ENCODE measurements at regions not wholly inside any gene's neighbourhood (a gene's known extent, or its start where the extent isn't known, plus 50 kb on each side); places are given as distances from the start of the nearest gene placed in this dataset.

DNA sequence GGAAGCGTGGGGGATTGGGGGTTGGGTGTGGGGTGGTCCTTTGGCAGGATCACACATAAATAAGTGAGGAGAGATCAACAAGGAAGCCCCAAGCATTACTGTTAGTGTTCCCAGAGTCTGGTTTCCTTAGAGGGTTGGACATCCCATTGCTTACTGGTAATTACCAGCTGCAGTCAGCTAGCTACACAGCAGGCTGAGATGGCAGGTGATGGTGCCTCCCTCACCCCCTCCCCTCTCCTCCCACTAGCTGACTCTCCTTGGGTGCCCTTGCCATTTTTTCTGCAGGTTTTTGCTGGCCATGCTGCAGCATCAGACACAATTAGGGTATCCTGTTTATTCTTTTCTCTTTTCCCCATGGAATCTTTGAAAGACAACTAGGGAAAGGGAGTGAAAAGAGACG, 107.5 kb upstream of the TLR4 start:
- Histone ChIP-seq H2AFZ (ENCODE audit: control insufficient read depth, low read depth, low read length) (no peak overlapping the region), H4K20me1 (ENCODE audit: control insufficient read depth, insufficient read depth) (no peaks in the 10 kb centered on the region), H3K36me3 (ENCODE audit: control insufficient read depth in 2 of 2, insufficient read depth in 2 of 2, low read length in 1 of 2) (no peaks in the 10 kb centered on the region), H3K27ac (ENCODE audit: control insufficient read depth, insufficient read depth) (no peak overlapping the region), H3K4me3 (no peak overlapping the region), H3K79me2 (ENCODE audit: control insufficient read depth, insufficient read depth, low read length) (no peaks in the 10 kb centered on the region), H3K4me1 (ENCODE audit: control insufficient read depth, insufficient read depth, low read length) (no peaks in the 10 kb centered on the region), H3K9ac (ENCODE audit: control insufficient read depth, insufficient read depth, low read length) (no peak overlapping the region), H3K9me3 (replicated peaks; ENCODE audit: control insufficient read depth, insufficient read depth, low read length) (no peaks in the 10 kb centered on the region), H3K4me2 (ENCODE audit: control insufficient read depth, insufficient read depth) (no peak overlapping the region), H3K27me3 (replicated peaks in 1 of 2; ENCODE audit: control insufficient read depth in 2 of 2, insufficient read depth in 2 of 2, low read length in 1 of 2) (no peaks in the 10 kb centered on the region)
- 0% methylated on average over 2 of the region's 2 CpGs for WGBS (ENCODE audit: insufficient coverage, insufficient replicate concordance, low lambda C conversion rate, missing lambda C conversion rate)
- no peak for FAIRE-seq
- ChIA-PET SMC1A (ENCODE audit: uncharacterized antibody, unreplicated experiment) (no interaction called here), RAD21 (ENCODE audit: unreplicated experiment) (no interaction called here), POLR2A (interaction anchor here (0.5 kb wide), 1 partner anchor 1742 kb away, joined by 4 read pairs; no protein-coding TSS in a partner anchor), CTCF (no interaction called here)
- ATAC-seq: no peak
- intact Hi-C loops (cut with micrococcal nuclease; ENCODE audit: unreplicated experiment): no loop called here
- TF ChIP-seq NR2F1 (conservative IDR thresholded peaks at IDR 0.05) (no peak), SREBF1 (IDR thresholded peaks at IDR 0.05; ENCODE audit: low read length) (no peak), SREBF2 (IDR thresholded peaks at IDR 0.05; ENCODE audit: low read length) (no peak), BHLHE40 (IDR thresholded peaks at IDR 0.05; ENCODE audit: borderline replicate concordance in 1 of 2, low read depth in 2 of 2, low read length in 1 of 2) (no peak), POU2F2 (IDR thresholded peaks at IDR 0.05; ENCODE audit: borderline replicate concordance, low read depth, low read length) (no peak), HCFC1 (IDR thresholded peaks at IDR 0.05; ENCODE audit: low read length) (no peak), LARP7 (IDR thresholded peaks at IDR 0.05) (no peak)
- TF ChIP-seq, protein P1, sequence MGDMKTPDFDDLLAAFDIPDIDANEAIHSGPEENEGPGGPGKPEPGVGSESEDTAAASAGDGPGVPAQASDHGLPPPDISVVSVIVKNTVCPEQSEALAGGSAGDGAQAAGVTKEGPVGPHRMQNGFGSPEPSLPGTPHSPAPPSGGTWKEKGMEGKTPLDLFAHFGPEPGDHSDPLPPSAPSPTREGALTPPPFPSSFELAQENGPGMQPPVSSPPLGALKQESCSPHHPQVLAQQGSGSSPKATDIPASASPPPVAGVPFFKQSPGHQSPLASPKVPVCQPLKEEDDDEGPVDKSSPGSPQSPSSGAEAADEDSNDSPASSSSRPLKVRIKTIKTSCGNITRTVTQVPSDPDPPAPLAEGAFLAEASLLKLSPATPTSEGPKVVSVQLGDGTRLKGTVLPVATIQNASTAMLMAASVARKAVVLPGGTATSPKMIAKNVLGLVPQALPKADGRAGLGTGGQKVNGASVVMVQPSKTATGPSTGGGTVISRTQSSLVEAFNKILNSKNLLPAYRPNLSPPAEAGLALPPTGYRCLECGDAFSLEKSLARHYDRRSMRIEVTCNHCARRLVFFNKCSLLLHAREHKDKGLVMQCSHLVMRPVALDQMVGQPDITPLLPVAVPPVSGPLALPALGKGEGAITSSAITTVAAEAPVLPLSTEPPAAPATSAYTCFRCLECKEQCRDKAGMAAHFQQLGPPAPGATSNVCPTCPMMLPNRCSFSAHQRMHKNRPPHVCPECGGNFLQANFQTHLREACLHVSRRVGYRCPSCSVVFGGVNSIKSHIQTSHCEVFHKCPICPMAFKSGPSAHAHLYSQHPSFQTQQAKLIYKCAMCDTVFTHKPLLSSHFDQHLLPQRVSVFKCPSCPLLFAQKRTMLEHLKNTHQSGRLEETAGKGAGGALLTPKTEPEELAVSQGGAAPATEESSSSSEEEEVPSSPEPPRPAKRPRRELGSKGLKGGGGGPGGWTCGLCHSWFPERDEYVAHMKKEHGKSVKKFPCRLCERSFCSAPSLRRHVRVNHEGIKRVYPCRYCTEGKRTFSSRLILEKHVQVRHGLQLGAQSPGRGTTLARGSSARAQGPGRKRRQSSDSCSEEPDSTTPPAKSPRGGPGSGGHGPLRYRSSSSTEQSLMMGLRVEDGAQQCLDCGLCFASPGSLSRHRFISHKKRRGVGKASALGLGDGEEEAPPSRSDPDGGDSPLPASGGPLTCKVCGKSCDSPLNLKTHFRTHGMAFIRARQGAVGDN (IDR thresholded peaks at IDR 0.05): no peak
- no peak for DNase-seq (ENCODE audit: low read depth, low spot score)
- in situ Hi-C loops (cut with MboI): no loop called here
- BruUV-seq (replicated peaks): no TSS peak
